ENCODE measurements at regions not wholly inside any gene's neighbourhood (a gene's known extent, or its start where the extent isn't known, plus 50 kb on each side); places are given as distances from the start of the nearest gene placed in this dataset.
"Not testable (repeated sequence)": the region's sequence is repeated elsewhere in the genome, so short reads cannot be mapped to it uniquely, and the experiment has no call there.

- DNase-seq (ENCODE audit: low read depth), result no peak
These were observed 98.6 kb upstream of the FANCL start for GRCh38 chr2:58339548-58340243.

GRCh38 chr2:58336416-58336815 lies 95.3 kb upstream of the FANCL start:
- DNase-seq (ENCODE audit: low read depth), result no peak

- no peak for DNase-seq (ENCODE audit: low read depth)
These were observed 93.3 kb upstream of the FANCL start for GRCh38 chr2:58334414-58334813.

GRCh38 chr2:58325296-58325895 lies 84.3 kb upstream of the FANCL start:
- not testable (repeated sequence) for DNase-seq (ENCODE audit: low read depth)

- DNase-seq (ENCODE audit: low read depth), result no peak
These were observed 78.4 kb upstream of the FANCL start for GRCh38 chr2:58319481-58319880.

GRCh38 chr2:58318949-58319348 lies 77.8 kb upstream of the FANCL start:
- DNase-seq (ENCODE audit: low read depth), result not testable (repeated sequence)

GRCh38 chr2:58313926-58314325 lies 72.8 kb upstream of the FANCL start:
- no peak for DNase-seq (ENCODE audit: low read depth)

GRCh38 chr2:58308435-58308834 lies 67.3 kb upstream of the FANCL start:
- no peak for DNase-seq (ENCODE audit: low read depth)

GRCh38 chr2:58304843-58305242 lies 63.7 kb upstream of the FANCL start:
- DNase-seq (ENCODE audit: low read depth), result no peak

GRCh38 chr2:58299123-58299522 lies 58.0 kb upstream of the FANCL start:
- no peak for DNase-seq (ENCODE audit: low read depth)

- no peak for DNase-seq (ENCODE audit: low read depth)
These were observed 51.9 kb upstream of the FANCL start for GRCh38 chr2:58293056-58293455.

GRCh38 chr2:58291726-58292438 lies 50.8 kb upstream of the FANCL start:
- DNase-seq (ENCODE audit: low read depth), result no peak

Measured in GM04504 (cell line).